AG09319 (cell line): ENCODE measurements at regions not wholly inside any gene's neighbourhood (a gene's known extent, or its start where the extent isn't known, plus 50 kb on each side); places are given as distances from the start of the nearest gene placed in this dataset.

Experiments
- DNase-seq: peaks from one replicate; pipeline ENCODE4 v3.0.0-alpha.2; 2010; ENCODE audit warnings: low read depth; ENCODE audit errors: extremely low read depth
- CTCF ChIP-seq: IDR thresholded peaks from 2 replicates; pipeline ENCODE4 v1.5.1; 2011; ENCODE audit warnings: low read depth, mild to moderate bottlenecking, inconsistent platforms, low read length, moderate library complexity

- TF ChIP-seq CTCF = no peak
- DNase-seq = no peak
Observed at GRCh38 chr2:7841751-7842150, 840.1 kb upstream of the ID2 start.

GRCh38 chr2:7844414-7844965 lies 837.4 kb upstream of the ID2 start:
- TF ChIP-seq CTCF = no peak
- no peak for DNase-seq

GRCh38 chr2:7845332-7845731 lies 836.5 kb upstream of the ID2 start:
- peak; percentile 95 for DNase-seq
- TF ChIP-seq CTCF = no peak

- no peak for DNase-seq
- TF ChIP-seq CTCF = no peak
Observed at GRCh38 chr2:7846607-7847006, 835.2 kb upstream of the ID2 start.

- no peak for TF ChIP-seq CTCF
Observed at GRCh38 chr2:7847321-7847720, 834.5 kb upstream of the ID2 start.

GRCh38 chr2:7849027-7849426 lies 832.8 kb upstream of the ID2 start:
- TF ChIP-seq CTCF = no peak
- no peak for DNase-seq

More at GRCh38 chr2:7847321-7847720, 834.5 kb upstream of the ID2 start:
- DNase-seq = no peak

GRCh38 chr2:7849531-7849930 lies 832.3 kb upstream of the ID2 start:
- DNase-seq = no peak
- no peak for TF ChIP-seq CTCF
